Globus pallidus (tissue), 1 donor: ENCODE measurements at regions not wholly inside any gene's neighbourhood (a gene's known extent, or its start where the extent isn't known, plus 50 kb on each side); places are given as distances from the start of the nearest gene placed in this dataset.
A peak's percentile ranks its signal among the peaks of the same experiment; 100 is the strongest.
"Not testable (repeated sequence)": the region's sequence is repeated elsewhere in the genome, so short reads cannot be mapped to it uniquely, and the experiment has no call there.

Source experiments
- DNase-seq: peaks from one replicate; pipeline ENCODE4 v3.0.0-alpha.2; 2015; ENCODE audit warnings: low spot score

- DNase-seq, result no peak
These were observed 1188.5 kb downstream of the BRD1 start for GRCh38 chr22:48639021-48639795.

DNA sequence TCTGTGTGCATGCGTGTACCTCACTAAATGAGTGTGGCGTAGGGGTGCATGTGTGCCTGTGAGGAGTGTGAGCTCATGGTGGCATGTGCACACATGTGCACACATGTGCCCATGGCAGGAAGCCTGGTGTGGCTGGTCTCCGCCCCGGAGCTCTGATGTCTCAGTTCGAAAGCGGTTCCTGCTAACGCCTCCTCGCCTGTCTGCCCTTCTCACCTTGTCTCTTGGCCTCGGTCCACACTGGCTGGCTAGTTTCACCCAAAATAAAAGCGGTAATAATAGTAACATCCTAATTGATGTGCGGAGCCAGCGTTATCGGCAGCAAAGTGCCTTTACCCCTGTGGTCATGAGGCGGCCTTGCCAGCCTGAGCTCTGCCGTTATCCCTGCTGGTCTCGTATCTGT, 1190.4 kb downstream of the BRD1 start:
- DNase-seq, result no peak

GRCh38 chr22:48636746-48637145, 1190.9 kb downstream of the BRD1 start:
- DNase-seq, result no peak

GRCh38 chr22:48635816-48636215, 1191.9 kb downstream of the BRD1 start:
- DNase-seq, result no peak

- DNase-seq, result no peak
These were observed 1192.6 kb downstream of the BRD1 start for GRCh38 chr22:48635031-48635430.

DNA sequence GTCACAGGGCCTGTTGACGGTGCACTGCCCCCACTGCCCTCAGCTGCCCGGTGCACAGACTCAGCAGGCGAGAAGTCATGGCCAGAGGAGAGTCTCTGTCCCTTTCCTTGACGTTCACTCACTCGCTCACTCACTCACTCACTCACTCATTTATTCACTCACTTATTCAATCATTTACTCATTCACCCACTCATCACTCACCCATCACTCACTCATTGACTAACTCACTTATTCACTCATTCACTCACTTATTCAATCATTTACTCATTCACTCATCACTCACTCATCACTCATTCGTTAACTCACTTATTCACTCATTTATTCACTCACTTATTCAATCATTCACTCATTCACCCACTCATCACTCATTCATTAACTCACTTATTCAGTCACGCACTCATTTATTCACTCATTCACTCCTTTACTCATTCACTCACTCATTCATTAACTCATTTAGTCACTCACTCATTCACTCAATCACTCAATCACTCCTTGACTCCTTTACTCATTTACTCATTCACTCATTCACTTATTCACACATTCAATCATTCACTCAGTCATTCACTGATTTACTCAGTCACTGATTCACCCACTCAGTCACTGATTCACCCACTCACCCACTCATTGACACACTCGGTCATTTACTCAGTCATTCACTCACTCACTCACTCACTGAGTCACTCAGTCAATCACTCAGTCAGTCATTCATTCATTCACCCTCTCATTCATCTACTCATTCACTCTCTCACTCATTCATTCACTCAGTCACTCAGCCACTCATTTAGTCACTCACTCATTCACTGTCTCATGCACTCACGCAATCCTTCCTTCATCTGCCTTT, 1193.5 kb downstream of the BRD1 start:
- no peak for DNase-seq

- DNase-seq, result peak; percentile 77
These were observed 1194.9 kb downstream of the BRD1 start for GRCh38 chr22:48632646-48633246.

- DNase-seq, result peak; percentile 67
These were observed 1196.3 kb downstream of the BRD1 start for GRCh38 chr22:48631288-48631863.

DNA sequence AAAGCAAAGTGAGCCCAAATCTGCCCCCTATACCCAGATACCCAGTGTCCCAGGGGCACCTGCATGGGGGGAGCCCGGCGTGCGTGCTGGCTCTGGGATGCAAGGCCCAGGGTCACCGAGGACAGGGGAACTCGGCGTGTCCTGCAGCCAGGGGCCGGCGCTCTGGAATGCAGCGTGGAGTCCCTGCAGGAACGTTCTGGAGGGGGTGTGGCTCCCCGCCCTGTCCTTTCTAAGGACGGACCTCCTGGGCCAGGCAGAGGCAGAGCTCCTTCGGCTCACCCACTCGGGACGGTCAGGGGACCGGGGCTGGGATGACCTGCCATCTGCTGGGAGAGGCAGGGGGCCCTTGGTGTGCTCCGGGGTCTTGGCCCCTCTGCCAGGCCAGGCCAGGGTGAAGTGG, 1196.8 kb downstream of the BRD1 start:
- no peak for DNase-seq

GRCh38 chr22:48630433-48630754, 1197.3 kb downstream of the BRD1 start:
- DNase-seq, result no peak

DNA sequence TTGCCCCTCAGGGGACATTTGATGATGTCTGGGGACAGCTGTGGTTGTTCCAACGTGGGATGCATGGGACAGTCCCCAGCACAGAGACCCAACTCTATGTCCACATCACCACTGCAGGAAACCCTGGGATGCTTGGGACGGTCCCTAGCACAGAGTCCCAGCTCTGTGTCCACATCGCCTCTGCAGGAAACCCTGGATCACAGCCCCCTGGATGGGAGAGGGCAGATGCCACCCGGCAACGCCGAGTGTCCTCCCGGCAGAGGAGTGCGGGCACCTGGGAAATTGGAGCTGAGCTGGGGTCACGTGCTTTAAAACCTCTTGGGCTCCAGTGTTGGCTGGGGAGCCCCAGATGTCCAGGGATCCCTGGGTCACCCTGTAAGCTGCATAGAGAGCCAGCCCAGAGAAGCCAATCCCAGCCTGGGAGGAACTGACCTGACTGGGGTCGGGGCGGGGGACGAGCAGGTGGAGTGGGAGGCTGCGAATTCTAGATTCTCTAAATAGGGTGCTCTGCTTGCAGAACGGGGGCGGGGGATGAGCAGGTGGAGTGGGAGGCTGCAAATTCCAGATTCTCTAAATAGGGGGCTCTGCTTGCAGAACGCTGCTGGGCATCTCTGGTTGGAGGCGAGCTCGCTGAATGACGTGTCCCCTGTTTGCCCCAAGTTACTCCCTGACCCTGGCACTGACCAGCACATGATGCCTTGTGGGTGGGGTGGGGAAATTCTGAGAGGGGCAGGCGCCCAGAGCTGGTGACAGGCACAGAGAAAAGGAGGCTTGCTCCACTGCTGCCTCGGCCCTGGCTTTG, 1197.8 kb downstream of the BRD1 start:
- DNase-seq, result peak; percentile 95

DNA sequence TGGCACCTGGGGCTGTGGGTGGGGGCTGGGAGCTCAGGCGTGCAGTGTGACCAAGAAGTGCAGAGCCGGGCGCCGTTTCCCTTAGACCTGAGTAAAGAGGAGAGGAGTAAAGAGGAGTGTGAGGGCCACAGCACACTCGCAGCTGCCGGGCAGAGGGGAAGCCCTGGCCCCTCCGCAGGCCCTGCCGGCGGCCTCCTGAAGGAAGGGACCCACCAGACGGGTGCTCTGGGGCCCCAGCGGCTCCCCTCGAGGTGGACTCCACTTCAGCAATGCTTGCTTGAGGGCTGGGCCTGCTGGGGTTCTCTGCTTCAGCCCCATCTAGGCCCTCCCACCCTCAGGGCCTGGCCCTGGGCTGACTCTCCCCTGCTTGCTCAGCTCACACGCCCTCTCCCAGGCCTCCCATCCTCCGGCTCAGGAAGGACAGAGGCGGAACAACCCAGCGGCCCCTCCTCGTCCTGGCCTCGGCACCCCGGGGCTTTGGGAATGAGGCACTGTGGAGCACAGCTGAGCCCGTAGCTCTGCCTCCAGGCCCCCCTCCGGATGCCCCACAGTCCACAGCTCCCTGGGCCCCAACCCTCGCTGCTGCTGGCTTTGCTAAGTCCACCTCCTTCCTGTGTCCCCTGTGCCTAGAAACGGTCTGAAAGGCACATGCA, 1198.7 kb downstream of the BRD1 start:
- no peak for DNase-seq

GRCh38 chr22:48627966-48628365, 1199.7 kb downstream of the BRD1 start:
- DNase-seq, result no peak

- DNase-seq, result no peak
These were observed 1200.5 kb downstream of the BRD1 start for GRCh38 chr22:48627203-48627602.

DNA sequence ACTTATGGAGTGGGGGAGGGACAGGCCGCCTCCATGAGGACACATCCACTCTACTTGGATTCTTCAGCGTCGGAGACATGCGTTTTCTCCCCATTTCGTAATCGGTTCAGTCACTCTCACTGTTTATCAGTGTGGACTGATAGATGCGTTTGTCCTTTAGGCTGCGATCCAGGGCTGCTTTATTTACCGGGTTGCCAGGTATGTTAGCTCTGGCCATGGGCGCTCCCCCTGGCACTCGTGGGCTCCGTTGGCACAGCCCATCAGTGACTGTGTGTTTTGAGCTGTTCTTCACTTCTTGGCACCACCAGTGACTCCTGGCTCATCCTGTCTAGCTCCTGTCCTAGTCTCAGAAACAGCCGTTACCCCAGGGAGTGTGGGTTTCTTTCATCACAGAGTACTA, 1203.3 kb downstream of the BRD1 start:
- DNase-seq, result no peak

GRCh38 chr22:48622891-48623545, 1204.7 kb downstream of the BRD1 start:
- no peak for DNase-seq

DNA sequence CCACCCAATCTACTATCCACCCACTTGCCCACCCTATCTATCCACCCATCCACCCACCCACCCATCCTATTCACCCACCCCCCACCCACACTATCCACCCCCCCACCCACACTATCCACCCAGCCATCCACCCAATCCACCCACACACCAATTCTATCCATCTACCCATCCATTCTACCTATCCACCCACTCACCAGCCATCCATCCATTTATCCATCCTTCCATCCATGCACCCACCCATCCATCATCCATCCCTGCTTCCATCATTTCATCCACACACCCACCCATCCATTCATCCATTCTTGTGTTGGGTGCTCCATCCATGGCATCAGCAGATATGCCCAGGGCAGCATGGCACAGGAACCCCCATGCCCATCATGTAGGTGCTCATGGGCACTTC, 1206.6 kb downstream of the BRD1 start:
- no peak for DNase-seq

GRCh38 chr22:48620460-48620859, 1207.2 kb downstream of the BRD1 start:
- DNase-seq, result not testable (repeated sequence)

DNA sequence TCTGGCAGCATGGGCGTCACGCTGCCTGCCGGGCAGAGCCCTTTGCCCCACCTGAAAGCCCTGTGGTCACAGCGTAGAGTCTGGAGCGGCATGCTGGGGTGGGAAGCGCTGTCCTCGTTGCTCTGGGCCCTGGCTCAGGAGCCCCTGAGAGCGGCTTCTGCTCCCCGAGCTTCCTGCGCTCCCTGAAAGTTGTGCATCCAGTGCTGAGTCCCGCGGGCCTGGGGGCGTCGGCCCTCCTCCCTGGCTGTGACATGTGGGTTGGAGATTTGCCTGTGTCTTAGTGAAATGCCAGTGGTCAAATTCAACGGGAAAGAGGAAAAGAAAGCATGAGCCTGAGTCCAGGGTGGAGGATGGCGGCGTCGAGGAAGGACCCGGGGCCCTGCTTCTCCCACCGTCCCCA, 1208.0 kb downstream of the BRD1 start:
- no peak for DNase-seq

GRCh38 chr22:48618326-48618725, 1209.3 kb downstream of the BRD1 start:
- no peak for DNase-seq

GRCh38 chr22:48616656-48617055, 1211.0 kb downstream of the BRD1 start:
- DNase-seq, result no peak
